ENCODE measurements at regions not wholly inside any gene's neighbourhood (a gene's known extent, or its start where the extent isn't known, plus 50 kb on each side); places are given as distances from the start of the nearest gene placed in this dataset.

- no peaks in the 10 kb centered on the region for H3K27me3 ChIP-seq (ENCODE audit: insufficient read depth, low read length, poor library complexity)
- TF ChIP-seq CTCF (IDR thresholded peaks at IDR 0.05; ENCODE audit: borderline replicate concordance, extremely low read depth, low read length, poor library complexity, severe bottlenecking): no peak
- TF ChIP-seq EZH2 (IDR thresholded peaks at IDR 0.05; ENCODE audit: borderline replicate concordance, low read depth, low read length, severe bottlenecking): no peak
- no peaks in the 10 kb centered on the region for H3K36me3 ChIP-seq (ENCODE audit: insufficient read depth, low read length)
- H3K4me3 ChIP-seq (ENCODE audit: low read depth in 1 of 2, low read length in 2 of 2): no peak overlapping the region
- no peak for ATAC-seq (ENCODE audit: insufficient read depth, low read depth)
- no peaks in the 10 kb centered on the region for H3K4me1 ChIP-seq (ENCODE audit: insufficient read depth, low read length)
- DNase-seq: no peak
- H4K20me1 ChIP-seq (ENCODE audit: insufficient read depth, low read length): no peaks in the 10 kb centered on the region
- H3K79me2 ChIP-seq (ENCODE audit: insufficient read depth, low read length): no peaks in the 10 kb centered on the region
- no peak overlapping the region for H3K9ac ChIP-seq (ENCODE audit: low read depth, low read length)
- H2AFZ ChIP-seq (ENCODE audit: low read depth, low read length): no peak overlapping the region
- H3K27ac ChIP-seq (ENCODE audit: low read length): no peak overlapping the region
- H3K9me3 ChIP-seq (ENCODE audit: insufficient read depth, low read length, severe bottlenecking): no peaks in the 10 kb centered on the region
- no peak overlapping the region for H3K4me2 ChIP-seq (ENCODE audit: insufficient read depth, low read length)
Observed at GRCh38 chr2:136297994-136298393, 180.0 kb upstream of the CXCR4 start.

- Histone ChIP-seq H3K27ac (ENCODE audit: low read length) (no peak overlapping the region), H4K20me1 (ENCODE audit: insufficient read depth, low read length) (no peaks in the 10 kb centered on the region), H3K9ac (ENCODE audit: low read depth, low read length) (no peak overlapping the region), H3K4me1 (ENCODE audit: insufficient read depth, low read length) (no peaks in the 10 kb centered on the region), H3K36me3 (ENCODE audit: insufficient read depth, low read length) (no peaks in the 10 kb centered on the region), H3K4me3 (ENCODE audit: low read depth in 1 of 2, low read length in 2 of 2) (no peak overlapping the region), H3K79me2 (ENCODE audit: insufficient read depth, low read length) (no peaks in the 10 kb centered on the region), H2AFZ (ENCODE audit: low read depth, low read length) (no peak overlapping the region), H3K27me3 (ENCODE audit: insufficient read depth, low read length, poor library complexity) (no peaks in the 10 kb centered on the region), H3K4me2 (ENCODE audit: insufficient read depth, low read length) (no peak overlapping the region), H3K9me3 (ENCODE audit: insufficient read depth, low read length, severe bottlenecking) (no peaks in the 10 kb centered on the region)
- no peak for TF ChIP-seq EZH2 (IDR thresholded peaks at IDR 0.05; ENCODE audit: borderline replicate concordance, low read depth, low read length, severe bottlenecking)
- no peak for TF ChIP-seq CTCF (IDR thresholded peaks at IDR 0.05; ENCODE audit: borderline replicate concordance, extremely low read depth, low read length, poor library complexity, severe bottlenecking)
- ATAC-seq (ENCODE audit: insufficient read depth, low read depth) (no peak), DNase-seq (no peak)
Observed at GRCh38 chr2:136297312-136297711, 179.4 kb upstream of the CXCR4 start.

GRCh38 chr2:136295168-136295567 lies 177.2 kb upstream of the CXCR4 start:
- Histone ChIP-seq H3K36me3 (ENCODE audit: insufficient read depth, low read length) (no peaks in the 10 kb centered on the region), H3K4me2 (ENCODE audit: insufficient read depth, low read length) (no peak overlapping the region), H3K27me3 (ENCODE audit: insufficient read depth, low read length, poor library complexity) (no peaks in the 10 kb centered on the region), H3K9me3 (ENCODE audit: insufficient read depth, low read length, severe bottlenecking) (no peaks in the 10 kb centered on the region), H3K9ac (ENCODE audit: low read depth, low read length) (no peak overlapping the region), H3K4me1 (ENCODE audit: insufficient read depth, low read length) (no peaks in the 10 kb centered on the region), H4K20me1 (ENCODE audit: insufficient read depth, low read length) (no peaks in the 10 kb centered on the region), H3K27ac (ENCODE audit: low read length) (no peak overlapping the region), H3K79me2 (ENCODE audit: insufficient read depth, low read length) (no peaks in the 10 kb centered on the region), H2AFZ (ENCODE audit: low read depth, low read length) (no peak overlapping the region), H3K4me3 (ENCODE audit: low read depth in 1 of 2, low read length in 2 of 2) (no peak overlapping the region)
- no peak for ATAC-seq (ENCODE audit: insufficient read depth, low read depth)
- DNase-seq: no peak
- no peak for TF ChIP-seq CTCF (IDR thresholded peaks at IDR 0.05; ENCODE audit: borderline replicate concordance, extremely low read depth, low read length, poor library complexity, severe bottlenecking)
- TF ChIP-seq EZH2 (IDR thresholded peaks at IDR 0.05; ENCODE audit: borderline replicate concordance, low read depth, low read length, severe bottlenecking): no peak

GRCh38 chr2:136291871-136292270 lies 173.9 kb upstream of the CXCR4 start:
- H3K4me2 ChIP-seq (ENCODE audit: insufficient read depth, low read length): no peak overlapping the region
- DNase-seq: no peak
- no peak overlapping the region for H2AFZ ChIP-seq (ENCODE audit: low read depth, low read length)
- no peak overlapping the region for H3K4me3 ChIP-seq (ENCODE audit: low read depth in 1 of 2, low read length in 2 of 2)
- no peak overlapping the region for H3K27ac ChIP-seq (ENCODE audit: low read length)
- no peak for ATAC-seq (ENCODE audit: insufficient read depth, low read depth)
- H3K4me1 ChIP-seq (ENCODE audit: insufficient read depth, low read length): no peaks in the 10 kb centered on the region
- no peaks in the 10 kb centered on the region for H3K79me2 ChIP-seq (ENCODE audit: insufficient read depth, low read length)
- H3K9me3 ChIP-seq (ENCODE audit: insufficient read depth, low read length, severe bottlenecking): no peaks in the 10 kb centered on the region
- TF ChIP-seq CTCF (IDR thresholded peaks at IDR 0.05; ENCODE audit: borderline replicate concordance, extremely low read depth, low read length, poor library complexity, severe bottlenecking): no peak
- no peak for TF ChIP-seq EZH2 (IDR thresholded peaks at IDR 0.05; ENCODE audit: borderline replicate concordance, low read depth, low read length, severe bottlenecking)
- no peaks in the 10 kb centered on the region for H3K36me3 ChIP-seq (ENCODE audit: insufficient read depth, low read length)
- H4K20me1 ChIP-seq (ENCODE audit: insufficient read depth, low read length): no peaks in the 10 kb centered on the region
- H3K27me3 ChIP-seq (ENCODE audit: insufficient read depth, low read length, poor library complexity): no peaks in the 10 kb centered on the region
- no peak overlapping the region for H3K9ac ChIP-seq (ENCODE audit: low read depth, low read length)

All from DND-41 (cell line).